ENCODE measurements at regions not wholly inside any gene's neighbourhood (a gene's known extent, or its start where the extent isn't known, plus 50 kb on each side); places are given as distances from the start of the nearest gene placed in this dataset.

DNA sequence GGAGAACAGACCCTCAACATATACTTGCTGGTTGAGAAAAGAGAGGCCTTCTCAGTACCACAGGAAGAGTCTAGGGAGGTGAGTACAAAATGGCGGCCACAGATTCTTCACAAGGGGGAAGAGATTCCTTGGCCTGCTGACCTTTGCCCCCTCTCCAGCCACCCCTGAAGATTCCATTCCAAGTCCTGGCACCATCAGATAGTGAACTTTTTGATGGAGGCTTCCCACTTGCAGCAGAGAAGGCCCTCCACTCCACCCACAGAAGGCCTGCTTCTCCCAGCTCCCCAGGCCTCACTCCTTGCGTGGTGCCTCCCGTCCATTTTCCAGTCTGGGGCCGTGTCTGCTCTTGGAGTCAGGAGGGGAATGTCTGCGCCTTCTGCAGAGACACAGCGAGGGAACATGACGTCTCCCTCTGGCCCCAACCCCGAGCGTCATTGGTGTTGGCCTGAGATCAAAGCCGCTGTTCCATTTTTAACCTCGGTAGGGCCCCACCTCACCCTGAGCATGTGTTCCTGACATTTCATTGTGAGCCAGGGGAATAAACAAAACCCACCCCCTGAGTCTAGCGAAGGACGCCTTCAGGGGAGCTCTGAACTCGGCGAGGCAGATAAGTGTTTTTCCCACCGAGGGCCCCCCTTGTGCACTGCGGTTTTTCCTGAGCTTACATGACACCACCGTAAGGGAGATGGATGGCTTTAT, 268.7 kb upstream of the TBX3 start:
- Histone ChIP-seq H4K91ac (replicated peaks; ENCODE audit: insufficient read length, low read length) (no peak overlapping the region), H4K8ac (ENCODE audit: extremely low read depth, insufficient read depth, low read length) (no peak overlapping the region; the same call in 1 of the 2 replicates), H2BK15ac (ENCODE audit: low read length) (no peak overlapping the region), H3K4me1 (replicated peaks in 1 of 4; ENCODE audit: control insufficient read depth in 3 of 4, insufficient read depth in 4 of 4, low read length in 3 of 4) (no peaks in the 10 kb centered on the region; a peak in 1 of 7 replicates), H2BK20ac (ENCODE audit: low read length) (no peak overlapping the region), H3K79me2 (ENCODE audit: control insufficient read depth in 1 of 2, insufficient read depth in 2 of 2, low read length in 2 of 2) (no peaks in the 10 kb centered on the region), H4K5ac (ENCODE audit: insufficient read length, low read depth, low read length) (no peak overlapping the region), H3K79me1 (ENCODE audit: low read depth, low read length) (no peaks in the 10 kb centered on the region), H3K56ac (replicated peaks; ENCODE audit: insufficient read length, low read depth, low read length) (no peak overlapping the region), H2BK5ac (ENCODE audit: low read depth, low read length) (no peak overlapping the region), H3K9me3 (ENCODE audit: insufficient read depth in 2 of 2, low read depth in 1 of 2, low read length in 1 of 2) (no peaks in the 10 kb centered on the region), H3K27ac (ENCODE audit: low read depth, low read length) (no peak overlapping the region), H3K23me2 (ENCODE audit: low read depth, low read length) (no peaks in the 10 kb centered on the region), H3K4me2 (ENCODE audit: insufficient read depth in 1 of 2, low read depth in 2 of 2, low read length in 2 of 2) (no peak overlapping the region), H3K4ac (replicated peaks; ENCODE audit: insufficient read length, low read depth, low read length) (no peak overlapping the region), H3K9ac (replicated peaks in 1 of 4; ENCODE audit: extremely low read depth in 1 of 4, low read depth in 3 of 4, low read length in 3 of 4) (no peak overlapping the region), H2BK120ac (replicated peaks; ENCODE audit: low read depth, low read length) (no peak overlapping the region), H3K4me3 (ENCODE audit: extremely low read depth in 1 of 4, insufficient read depth in 2 of 4, low read depth in 3 of 4, low read length in 4 of 4) (no peak overlapping the region), H3K23ac (ENCODE audit: insufficient read length) (no peak overlapping the region), H3K27me3 (replicated peaks in 1 of 4; ENCODE audit: control insufficient read depth in 3 of 4, extremely low read depth in 1 of 4, insufficient read depth in 3 of 4, low read length in 3 of 4) (no peaks in the 10 kb centered on the region), H2AFZ (ENCODE audit: low read length) (no peak overlapping the region), H4K20me1 (replicated peaks in 1 of 2; ENCODE audit: control insufficient read depth in 1 of 2, insufficient read depth in 2 of 2, low read length in 2 of 2) (no peaks in the 10 kb centered on the region), H2BK12ac (ENCODE audit: low read depth, low read length) (no peak overlapping the region), H3K36me3 (ENCODE audit: control insufficient read depth in 2 of 4, insufficient read depth in 4 of 4, low read length in 3 of 4) (no peaks in the 10 kb centered on the region), H3K18ac (ENCODE audit: extremely low read depth, low read length) (no peak overlapping the region), H3K14ac (ENCODE audit: insufficient read length) (no peak overlapping the region), H2AK5ac (ENCODE audit: low read depth, low read length) (no peak overlapping the region)
- no peak for DNase-seq (ENCODE audit: low read depth in 1 of 2, low spot score in 2 of 2)
- TF ChIP-seq ASH2L (IDR thresholded peaks at IDR 0.05; ENCODE audit: low read length) (no peak), SRF (IDR thresholded peaks at IDR 0.05; ENCODE audit: low read depth, low read length) (no peak), BRCA1 (IDR thresholded peaks at IDR 0.05; ENCODE audit: low read depth, low read length) (no peak), RBBP5 (IDR thresholded peaks at IDR 0.05; ENCODE audit: borderline replicate concordance, low read depth, low read length) (no peak), CHD1 (IDR thresholded peaks at IDR 0.05; ENCODE audit: low read depth, low read length) (no peak), EZH2 (IDR thresholded peaks at IDR 0.05; ENCODE audit: low read depth, low read length, severe bottlenecking) (no peak), RNF2 (IDR thresholded peaks at IDR 0.05; ENCODE audit: borderline replicate concordance, low read depth, low read length, missing control alignments, poor library complexity, severe bottlenecking) (no peak), NANOG (IDR thresholded peaks at IDR 0.05; ENCODE audit: insufficient read depth, low read depth, low read length, poor library complexity, severe bottlenecking) (no peak), RAD21 (IDR thresholded peaks at IDR 0.05 in 1 of 2, conservative IDR thresholded peaks at IDR 0.05 in 1 of 2; ENCODE audit: low read depth in 2 of 2, low read length in 2 of 2) (no peak)
- CTCF ChIA-PET (ENCODE audit: partially characterized antibody), result no interaction called here
- no peak for FAIRE-seq
- 89% methylated on average over 17 of the region's 18 CpGs; no CpG with 5 or more reads in 1 of the 2 experiments for WGBS, 2 experiments (ENCODE audit: extremely low coverage in 1 of 2, insufficient coverage in 1 of 2, insufficient read length in 1 of 2, insufficient replicate concordance in 2 of 2, low coverage in 1 of 2, low lambda C conversion rate in 2 of 2, missing lambda C conversion rate in 1 of 2)
- POLR2A ChIA-PET (ENCODE audit: partially characterized antibody), result no interaction called here

All from H1 (cell line).